GM12878 (cell line): ENCODE measurements at regions not wholly inside any gene's neighbourhood (a gene's known extent, or its start where the extent isn't known, plus 50 kb on each side); places are given as distances from the start of the nearest gene placed in this dataset.

ENCODE experiments used
- ATAC-seq: fragments of 200-7000 bp; cut with Tn5 transposase; 3 replicates; pipeline ENCODE4 v1.9.1; 2020; ENCODE audit warnings: mild to moderate bottlenecking, moderate library complexity
- BruUV-seq: library from RNA; stranded (reverse); fragments of 400-500 nt; replicated peaks from 2 replicates; lab custom pipeline; 2021; lab: Mats Ljungman, UMichigan
- CTCF ChIA-PET: fragments of 300-600 bp; sonication (Branson Sonifier 250); formaldehyde crosslinking; extraction: SDS; loops from one replicate; lab custom pipeline; 2021; ENCODE audit warnings: inconsistent platforms; lab: Yijun Ruan, JAX
- POLR2A ChIA-PET: fragments of 350-600 bp; formaldehyde crosslinking; extraction: SDS; loops from one replicate; lab custom pipeline; 2021; ENCODE audit warnings: inconsistent platforms; lab: Charles Lee
- RAD21 ChIA-PET: fragments of 300-600 bp; sonication (Branson Sonifier 250); formaldehyde crosslinking; loops from one replicate; lab custom pipeline; 2023; ENCODE audit warnings: antibody characterized with exemption; ENCODE audit not compliant: unreplicated experiment; lab: Charles Lee
- SMC1A ChIA-PET: fragments of 300-600 bp; sonication (Branson Sonifier 250); formaldehyde crosslinking; loops from one replicate; lab custom pipeline; 2023; ENCODE audit not compliant: unreplicated experiment, uncharacterized antibody; lab: Charles Lee
- DNase-seq: peaks from one replicate; pipeline ENCODE4 v3.0.0-alpha.2; 2011; ENCODE audit warnings: low read depth, low spot score
- FAIRE-seq: peaks from 3 replicates; lab custom pipeline; 2011; peaks lifted over from hg19 to GRCh38; lab: Jason Lieb, UNC
- H2AFZ ChIP-seq: 2 replicates; pipeline ENCODE4 v1.6.0; 2011; ENCODE audit warnings: low read depth, low read length, control low read depth; ENCODE audit not compliant: control insufficient read depth
- H3K27ac ChIP-seq: 2 replicates; pipeline ENCODE4 v1.5.1; 2011; ENCODE audit warnings: control low read depth; ENCODE audit not compliant: control insufficient read depth, insufficient read depth
- H3K27me3 ChIP-seq, 2 experiments: replicated peaks in 1 of 2; 2 replicates each; pipeline versions ENCODE4 v1.6.0 to v1.6.1; 2011; ENCODE audit warnings: low read length in 1 of 2; ENCODE audit not compliant: control insufficient read depth in 2 of 2, insufficient read depth in 2 of 2
- H3K36me3 ChIP-seq, 2 experiments: 2 replicates each; pipeline ENCODE4 v1.5.1; 2011; ENCODE audit warnings: low read length in 1 of 2; ENCODE audit not compliant: control insufficient read depth in 2 of 2, insufficient read depth in 2 of 2
- H3K4me1 ChIP-seq: 2 replicates; pipeline ENCODE4 v1.6.1; 2011; ENCODE audit warnings: mild to moderate bottlenecking, low read length, moderate library complexity, mixed read lengths; ENCODE audit not compliant: control insufficient read depth, insufficient read depth
- H3K4me2 ChIP-seq: 2 replicates; pipeline ENCODE4 v1.6.0; 2011; ENCODE audit warnings: control low read depth; ENCODE audit not compliant: control insufficient read depth, insufficient read depth
- H3K4me3 ChIP-seq: fragments of 200-600 bp; sonication (generic); 2 replicates; pipeline ENCODE4 v1.5.1; 2016
- H3K79me2 ChIP-seq: 2 replicates; pipeline ENCODE4 v1.6.0; 2011; ENCODE audit warnings: low read length; ENCODE audit not compliant: control insufficient read depth, insufficient read depth
- H3K9ac ChIP-seq: 2 replicates; pipeline ENCODE4 v1.8.0; 2011; ENCODE audit warnings: low read length, control low read depth, mixed read lengths; ENCODE audit not compliant: control insufficient read depth, insufficient read depth
- H3K9me3 ChIP-seq: replicated peaks from 3 replicates; pipeline ENCODE4 v1.5.1; 2011; ENCODE audit warnings: mild to moderate bottlenecking, low read length; ENCODE audit not compliant: control insufficient read depth, insufficient read depth
- H4K20me1 ChIP-seq: 2 replicates; pipeline ENCODE4 v1.6.0; 2011; ENCODE audit not compliant: control insufficient read depth, insufficient read depth
- CREM ChIP-seq: IDR thresholded peaks from 2 replicates; pipeline ENCODE4 v1.6.1; 2014; ENCODE audit warnings: antibody characterized with exemption, low read depth
- E2F8 ChIP-seq: fragments of 450-650 bp; IDR thresholded peaks from 2 replicates; pipeline ENCODE4 v1.6.1; 2018; ENCODE audit warnings: mild to moderate bottlenecking, low read depth, moderate library complexity; ENCODE audit not compliant: partially characterized antibody
- JUNB ChIP-seq: IDR thresholded peaks from 2 replicates; pipeline ENCODE4 v1.6.1; 2016; ENCODE audit warnings: antibody characterized with exemption, mild to moderate bottlenecking
- JUND ChIP-seq: IDR thresholded peaks from 2 replicates; pipeline ENCODE4 v1.6.1; 2012; ENCODE audit warnings: low read depth, mild to moderate bottlenecking, low read length, improper control_type of control experiment, moderate library complexity
- MYC ChIP-seq: IDR thresholded peaks from 2 replicates; pipeline ENCODE4 v1.6.1; 2011; ENCODE audit warnings: mild to moderate bottlenecking, low read length, moderate library complexity, inconsistent platforms; ENCODE audit not compliant: insufficient read depth, insufficient replicate concordance, insufficient read length, severe bottlenecking
- NFYA ChIP-seq: IDR thresholded peaks from 2 replicates; pipeline ENCODE4 v1.6.1; 2011; ENCODE audit warnings: low read depth, mild to moderate bottlenecking, low read length, improper control_type of control experiment, borderline replicate concordance
- RAD51 ChIP-seq: fragments of 450-650 bp; IDR thresholded peaks from 2 replicates; pipeline ENCODE4 v1.6.1; 2016; ENCODE audit warnings: moderate library complexity, mild to moderate bottlenecking, inconsistent platforms
- SMARCA5 ChIP-seq: fragments of 450-650 bp; IDR thresholded peaks from 2 replicates; pipeline ENCODE4 v1.6.1; 2017; ENCODE audit warnings: mild to moderate bottlenecking
- STAT1 ChIP-seq: fragments of 450-650 bp; conservative IDR thresholded peaks from 2 replicates; pipeline ENCODE4 v1.6.1; 2014; ENCODE audit warnings: antibody characterized with exemption, mild to moderate bottlenecking
- ZBED1 ChIP-seq: IDR thresholded peaks from 2 replicates; pipeline ENCODE4 v1.6.1; 2016; ENCODE audit warnings: borderline replicate concordance
- WGBS: methylation state at CpG from one replicate; pipeline ENCODE4 v1.1.6; 2016; ENCODE audit warnings: low lambda C conversion rate; ENCODE audit not compliant: insufficient replicate concordance, insufficient coverage; ENCODE audit errors: missing lambda C conversion rate; 5-methylcytosine and 5-hydroxymethylcytosine counted together
- in situ Hi-C: fragments of 300-500 bp; cut with MboI; formaldehyde crosslinking; loops from 9 replicates; pipeline ENCODE4 v1.14.3; 2018; ENCODE audit warnings: mixed read lengths
- intact Hi-C: fragments of 100-400 bp; cut with micrococcal nuclease; formaldehyde crosslinking; loops from one replicate; pipeline ENCODE4 v1.14.2; 2022; ENCODE audit not compliant: unreplicated experiment
- TF ChIP-seq, protein P1 (sequence below): fragments of 450-650 bp; IDR thresholded peaks from 2 replicates; pipeline ENCODE4 v1.6.1; 2017; ENCODE audit warnings: antibody characterized with exemption, mild to moderate bottlenecking, moderate library complexity
- TF ChIP-seq, protein P2 (sequence below): fragments of 450-650 bp; IDR thresholded peaks from 2 replicates; pipeline ENCODE4 v1.6.1; 2017; ENCODE audit warnings: mild to moderate bottlenecking, low read depth, inconsistent platforms; ENCODE audit not compliant: poor library complexity, severe bottlenecking

- Histone ChIP-seq H3K79me2 (no peaks in the 10 kb centered on the region), H3K4me1 (no peaks in the 10 kb centered on the region), H3K4me3 (no peak overlapping the region), H4K20me1 (no peaks in the 10 kb centered on the region), H3K9ac (no peak overlapping the region), H2AFZ (no peak overlapping the region), H3K27ac (no peak overlapping the region), H3K4me2 (no peak overlapping the region), H3K27me3 (no peaks in the 10 kb centered on the region), H3K36me3 (no peaks in the 10 kb centered on the region), H3K9me3 (no peaks in the 10 kb centered on the region)
- intact Hi-C loops (no loop called here), in situ Hi-C loops (no loop called here)
- FAIRE-seq (no peak), DNase-seq (no peak), ATAC-seq (no peak)
- BruUV-seq, result no TSS peak
- WGBS, result 26% methylated on average over 5 of the region's 5 CpGs
- ChIA-PET CTCF (no interaction called here), POLR2A (no interaction called here), RAD21 (no interaction called here), SMC1A (no interaction called here)
- TF ChIP-seq RAD51 (no peak), CREM (no peak), MYC (no peak), JUNB (no peak), SMARCA5 (no peak), NFYA (no peak), E2F8 (no peak), STAT1 (no peak), ZBED1 (no peak), JUND (no peak)
- TF ChIP-seq, protein P1, sequence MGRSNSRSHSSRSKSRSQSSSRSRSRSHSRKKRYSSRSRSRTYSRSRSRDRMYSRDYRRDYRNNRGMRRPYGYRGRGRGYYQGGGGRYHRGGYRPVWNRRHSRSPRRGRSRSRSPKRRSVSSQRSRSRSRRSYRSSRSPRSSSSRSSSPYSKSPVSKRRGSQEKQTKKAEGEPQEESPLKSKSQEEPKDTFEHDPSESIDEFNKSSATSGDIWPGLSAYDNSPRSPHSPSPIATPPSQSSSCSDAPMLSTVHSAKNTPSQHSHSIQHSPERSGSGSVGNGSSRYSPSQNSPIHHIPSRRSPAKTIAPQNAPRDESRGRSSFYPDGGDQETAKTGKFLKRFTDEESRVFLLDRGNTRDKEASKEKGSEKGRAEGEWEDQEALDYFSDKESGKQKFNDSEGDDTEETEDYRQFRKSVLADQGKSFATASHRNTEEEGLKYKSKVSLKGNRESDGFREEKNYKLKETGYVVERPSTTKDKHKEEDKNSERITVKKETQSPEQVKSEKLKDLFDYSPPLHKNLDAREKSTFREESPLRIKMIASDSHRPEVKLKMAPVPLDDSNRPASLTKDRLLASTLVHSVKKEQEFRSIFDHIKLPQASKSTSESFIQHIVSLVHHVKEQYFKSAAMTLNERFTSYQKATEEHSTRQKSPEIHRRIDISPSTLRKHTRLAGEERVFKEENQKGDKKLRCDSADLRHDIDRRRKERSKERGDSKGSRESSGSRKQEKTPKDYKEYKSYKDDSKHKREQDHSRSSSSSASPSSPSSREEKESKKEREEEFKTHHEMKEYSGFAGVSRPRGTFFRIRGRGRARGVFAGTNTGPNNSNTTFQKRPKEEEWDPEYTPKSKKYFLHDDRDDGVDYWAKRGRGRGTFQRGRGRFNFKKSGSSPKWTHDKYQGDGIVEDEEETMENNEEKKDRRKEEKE, result no peak
- TF ChIP-seq, protein P2, sequence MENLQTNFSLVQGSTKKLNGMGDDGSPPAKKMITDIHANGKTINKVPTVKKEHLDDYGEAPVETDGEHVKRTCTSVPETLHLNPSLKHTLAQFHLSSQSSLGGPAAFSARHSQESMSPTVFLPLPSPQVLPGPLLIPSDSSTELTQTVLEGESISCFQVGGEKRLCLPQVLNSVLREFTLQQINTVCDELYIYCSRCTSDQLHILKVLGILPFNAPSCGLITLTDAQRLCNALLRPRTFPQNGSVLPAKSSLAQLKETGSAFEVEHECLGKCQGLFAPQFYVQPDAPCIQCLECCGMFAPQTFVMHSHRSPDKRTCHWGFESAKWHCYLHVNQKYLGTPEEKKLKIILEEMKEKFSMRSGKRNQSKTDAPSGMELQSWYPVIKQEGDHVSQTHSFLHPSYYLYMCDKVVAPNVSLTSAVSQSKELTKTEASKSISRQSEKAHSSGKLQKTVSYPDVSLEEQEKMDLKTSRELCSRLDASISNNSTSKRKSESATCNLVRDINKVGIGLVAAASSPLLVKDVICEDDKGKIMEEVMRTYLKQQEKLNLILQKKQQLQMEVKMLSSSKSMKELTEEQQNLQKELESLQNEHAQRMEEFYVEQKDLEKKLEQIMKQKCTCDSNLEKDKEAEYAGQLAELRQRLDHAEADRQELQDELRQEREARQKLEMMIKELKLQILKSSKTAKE, result no peak
Measured at GRCh38 chr2:107595285-107595684, 231.4 kb upstream of the RGPD4 start.
